ENCODE measurements at regions not wholly inside any gene's neighbourhood (a gene's known extent, or its start where the extent isn't known, plus 50 kb on each side); places are given as distances from the start of the nearest gene placed in this dataset.

GRCh38 chr1:87821335-87821697, 492.6 kb downstream of the LMO4 start:
- no peak for TF ChIP-seq CTCF (IDR thresholded peaks at IDR 0.05; ENCODE audit: control extremely low read depth, extremely low read depth, low read depth, missing control alignments)
- CTCF ChIA-PET, result interaction anchor here (1.0 to 2.2 kb wide), 3 partner anchors 8 to 495 kb away, joined by 3 to 6 read pairs (median 3); no protein-coding TSS in a partner anchor
- POLR2A ChIA-PET, result no interaction called here
- no peak for DNase-seq (ENCODE audit: extremely low spot score)

- no peak for TF ChIP-seq CTCF (IDR thresholded peaks at IDR 0.05; ENCODE audit: control extremely low read depth, extremely low read depth, low read depth, missing control alignments)
- peak; percentile 38 for DNase-seq (ENCODE audit: extremely low spot score)
- ChIA-PET CTCF (interaction anchor here (1.1 kb wide), 1 partner anchor 8 kb away, joined by 3 read pairs; no protein-coding TSS in a partner anchor), POLR2A (no interaction called here)
Observed at GRCh38 chr1:87826681-87827251, 498.1 kb downstream of the LMO4 start.

GRCh38 chr1:87829360-87829759, 500.7 kb downstream of the LMO4 start:
- ChIA-PET CTCF (no interaction called here), POLR2A (no interaction called here)
- no peak for DNase-seq (ENCODE audit: extremely low spot score)
- no peak for TF ChIP-seq CTCF (IDR thresholded peaks at IDR 0.05; ENCODE audit: control extremely low read depth, extremely low read depth, low read depth, missing control alignments)

- no peak for DNase-seq (ENCODE audit: extremely low spot score)
- ChIA-PET CTCF (no interaction called here), POLR2A (no interaction called here)
- TF ChIP-seq CTCF (IDR thresholded peaks at IDR 0.05; ENCODE audit: control extremely low read depth, extremely low read depth, low read depth, missing control alignments), result no peak
Observed at GRCh38 chr1:87830432-87830978, 501.8 kb downstream of the LMO4 start.

- DNase-seq (ENCODE audit: extremely low spot score), result no peak
- CTCF ChIA-PET, result interaction anchor here (1.0 kb wide), 1 partner anchor 15 kb away, joined by 3 read pairs; no protein-coding TSS in a partner anchor
- no peak for TF ChIP-seq CTCF (IDR thresholded peaks at IDR 0.05; ENCODE audit: control extremely low read depth, extremely low read depth, low read depth, missing control alignments)
- POLR2A ChIA-PET, result no interaction called here
Observed at GRCh38 chr1:87833166-87833565, 504.5 kb downstream of the LMO4 start.

- CTCF ChIA-PET, result interaction anchor here (1.0 kb wide), 1 partner anchor 16 kb away, joined by 3 read pairs; no protein-coding TSS in a partner anchor
- POLR2A ChIA-PET, result no interaction called here
- no peak for TF ChIP-seq CTCF (IDR thresholded peaks at IDR 0.05; ENCODE audit: control extremely low read depth, extremely low read depth, low read depth, missing control alignments)
- no peak for DNase-seq (ENCODE audit: extremely low spot score)
Observed at GRCh38 chr1:87834151-87834550, 505.5 kb downstream of the LMO4 start.

Data from GM10248 (cell line).